Neural cell (in vitro differentiated cells): ENCODE measurements at regions not wholly inside any gene's neighbourhood (a gene's known extent, or its start where the extent isn't known, plus 50 kb on each side); places are given as distances from the start of the nearest gene placed in this dataset.

Source experiments
- H2AFZ ChIP-seq: fragments of 200-600, 300-800 bp; sonication (generic), shearing (Covaris generic); 2 replicates; pipeline ENCODE4 v1.6.0; 2014; ENCODE audit warnings: low read depth, mild to moderate bottlenecking, antibody characterized with exemption, low read length, moderate library complexity
- H3F3A ChIP-seq: fragments of 200-600 bp; shearing (Covaris generic); 2 replicates; pipeline ENCODE4 v1.6.1; 2016; ENCODE audit warnings: mild to moderate bottlenecking, moderate library complexity, mixed read lengths, antibody characterized with exemption, low read length; ENCODE audit not compliant: insufficient read depth, poor library complexity, severe bottlenecking
- H3K27ac ChIP-seq: fragments of 200-600, 300-800 bp; sonication (generic), shearing (Covaris generic); 2 replicates; pipeline ENCODE4 v1.5.1; 2014; ENCODE audit warnings: mild to moderate bottlenecking, low read length, moderate library complexity
- H3K27me3 ChIP-seq: fragments of 300-800, 200-600 bp; sonication (generic), shearing (Covaris generic); 2 replicates; pipeline ENCODE4 v1.6.0; 2014; ENCODE audit warnings: mild to moderate bottlenecking, low read depth, low read length, moderate library complexity; ENCODE audit not compliant: insufficient read depth
- H3K36me3 ChIP-seq: fragments of 300-800, 200-600 bp; sonication (generic), shearing (Covaris generic); 2 replicates; pipeline ENCODE4 v1.5.1; 2014; ENCODE audit warnings: mild to moderate bottlenecking, antibody characterized with exemption, low read length, moderate library complexity; ENCODE audit not compliant: insufficient read depth
- H3K4me2 ChIP-seq: fragments of 300-800, 200-600 bp; sonication (generic), shearing (Covaris generic); 2 replicates; pipeline ENCODE4 v1.6.0; 2014; ENCODE audit warnings: mild to moderate bottlenecking, low read length
- H3K4me3 ChIP-seq: fragments of 300-800, 200-600 bp; sonication (generic), shearing (Covaris generic); 2 replicates; pipeline ENCODE4 v1.5.1; 2014; ENCODE audit warnings: mild to moderate bottlenecking, low read length, moderate library complexity
- H3K79me2 ChIP-seq: fragments of 200-600 bp; shearing (Covaris generic); replicated peaks from 2 replicates; pipeline ENCODE4 v1.6.0; 2014; ENCODE audit warnings: mild to moderate bottlenecking, low read length, moderate library complexity; ENCODE audit not compliant: insufficient read depth
- H3K9ac ChIP-seq: fragments of 300-800, 200-600 bp; sonication (generic), shearing (Covaris generic); 2 replicates; pipeline ENCODE4 v1.6.1; 2016; ENCODE audit warnings: mild to moderate bottlenecking, low read length, mixed read lengths
- H3K9me2 ChIP-seq: fragments of 200-600 bp; shearing (Covaris generic); 2 replicates; pipeline ENCODE4 v1.6.1; 2016; ENCODE audit warnings: mild to moderate bottlenecking, low read length, mixed read lengths; ENCODE audit not compliant: insufficient read depth
- H3K9me3 ChIP-seq: fragments of 200-600, 300-800 bp; sonication (generic), shearing (Covaris generic); 2 replicates; pipeline ENCODE4 v1.6.1; 2016; ENCODE audit warnings: mild to moderate bottlenecking, mixed run types, low read length, moderate library complexity, mixed read lengths
- H4K20me1 ChIP-seq: fragments of 200-600 bp; shearing (Covaris generic); 2 replicates; pipeline ENCODE4 v1.6.1; 2016; ENCODE audit warnings: mild to moderate bottlenecking, mixed run types; ENCODE audit not compliant: insufficient read depth
- CTCF ChIP-seq: fragments of 450-650 bp; IDR thresholded peaks from 2 replicates; pipeline ENCODE4 v1.5.1; 2014; ENCODE audit warnings: antibody characterized with exemption, mild to moderate bottlenecking, moderate library complexity; ENCODE audit not compliant: poor library complexity, severe bottlenecking
- EP300 ChIP-seq: fragments of 450-650 bp; conservative IDR thresholded peaks from 2 replicates; pipeline ENCODE4 v1.6.1; 2014; ENCODE audit warnings: antibody characterized with exemption, mild to moderate bottlenecking, moderate library complexity; ENCODE audit not compliant: poor library complexity, severe bottlenecking
- EZH2 ChIP-seq: fragments of 200-600, 300-800 bp; shearing (Covaris generic), sonication (generic); IDR thresholded peaks from 2 replicates; pipeline ENCODE4 v1.6.1; 2014; ENCODE audit warnings: antibody characterized with exemption, low read length, borderline replicate concordance, mild to moderate bottlenecking; ENCODE audit not compliant: insufficient read depth, poor library complexity, severe bottlenecking
- MXI1 ChIP-seq: fragments of 450-650 bp; conservative IDR thresholded peaks from 2 replicates; pipeline ENCODE4 v1.6.1; 2014; ENCODE audit warnings: antibody characterized with exemption, mild to moderate bottlenecking; ENCODE audit not compliant: poor library complexity, severe bottlenecking
- POLR2AphosphoS5 ChIP-seq: IDR thresholded peaks from 2 replicates; pipeline ENCODE4 v1.6.1; 2012
- RAD21 ChIP-seq: fragments of 450-650 bp; conservative IDR thresholded peaks from 2 replicates; pipeline ENCODE4 v1.6.1; 2014; ENCODE audit warnings: antibody characterized with exemption, mild to moderate bottlenecking, moderate library complexity
- REST ChIP-seq: IDR thresholded peaks from 2 replicates; pipeline ENCODE4 v1.6.1; 2012; ENCODE audit warnings: borderline replicate concordance
- SMC3 ChIP-seq: fragments of 450-650 bp; conservative IDR thresholded peaks from 2 replicates; pipeline ENCODE4 v1.6.1; 2014; ENCODE audit warnings: antibody characterized with exemption, mild to moderate bottlenecking, moderate library complexity; ENCODE audit not compliant: poor library complexity
- TAF1 ChIP-seq: IDR thresholded peaks from 2 replicates; pipeline ENCODE4 v1.6.1; 2012; ENCODE audit warnings: low read depth

- Histone ChIP-seq H3K79me2 (no peaks in the 10 kb centered on the region), H3K9me3 (no peaks in the 10 kb centered on the region), H3K9ac (no peak overlapping the region), H3K9me2 (no peaks in the 10 kb centered on the region), H4K20me1 (no peaks in the 10 kb centered on the region), H3K27ac (no peak overlapping the region), H3F3A (no peaks in the 10 kb centered on the region), H3K36me3 (no peaks in the 10 kb centered on the region), H3K27me3 (no peaks in the 10 kb centered on the region), H3K4me3 (no peak overlapping the region), H2AFZ (no peak overlapping the region), H3K4me2 (no peak overlapping the region)
- TF ChIP-seq RAD21 = no peak
- no peak for TF ChIP-seq TAF1
- no peak for TF ChIP-seq EZH2
- no peak for TF ChIP-seq SMC3
- TF ChIP-seq POLR2AphosphoS5 = no peak
- no peak for TF ChIP-seq CTCF
- no peak for TF ChIP-seq REST
- no peak for TF ChIP-seq MXI1
- no peak for TF ChIP-seq EP300
Observed at GRCh38 chr20:48259456-48259855, 474.2 kb upstream of the SULF2 start.

DNA sequence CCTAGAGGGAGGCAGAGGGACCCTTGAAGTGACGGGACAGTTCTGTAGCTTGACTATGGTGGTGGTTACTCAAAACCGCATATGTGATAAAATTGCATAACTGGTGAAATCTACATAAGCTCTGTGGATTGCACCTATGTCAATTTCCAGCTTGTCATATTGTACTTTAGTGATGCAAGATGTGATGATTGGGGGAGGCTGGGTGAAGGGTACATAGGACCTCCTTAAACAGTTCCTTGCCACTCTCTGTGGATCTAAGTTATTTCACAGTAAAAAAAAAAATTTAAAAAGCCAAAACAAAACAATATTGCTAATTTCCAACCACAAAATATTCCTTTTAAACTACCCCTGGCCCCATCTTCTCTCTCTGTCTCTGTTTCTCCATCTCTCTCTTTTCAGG is 472.6 kb upstream of the SULF2 start:
- Histone ChIP-seq H3K4me2 (no peak overlapping the region), H3K9ac (no peak overlapping the region), H3K27ac (no peak overlapping the region), H3K4me3 (no peak overlapping the region), H3K79me2 (no peaks in the 10 kb centered on the region), H3K9me2 (no peaks in the 10 kb centered on the region), H3K9me3 (no peaks in the 10 kb centered on the region), H3K27me3 (no peaks in the 10 kb centered on the region), H3F3A (no peaks in the 10 kb centered on the region), H4K20me1 (no peaks in the 10 kb centered on the region), H2AFZ (no peak overlapping the region), H3K36me3 (no peaks in the 10 kb centered on the region)
- TF ChIP-seq TAF1 (no peak), EP300 (no peak), MXI1 (no peak), CTCF (no peak), EZH2 (no peak), SMC3 (no peak)
